Esophagus mucosa (tissue), 1 donor: ENCODE measurements at regions not wholly inside any gene's neighbourhood (a gene's known extent, or its start where the extent isn't known, plus 50 kb on each side); places are given as distances from the start of the nearest gene placed in this dataset.

Experiments used
- ATAC-seq: fragments of 200-7000 bp; cut with Tn5 transposase; one replicate; pipeline ENCODE4 v1.9.1; 2020
- donor health status: DM: yes; HTN: yes; CAD: no.

DNA sequence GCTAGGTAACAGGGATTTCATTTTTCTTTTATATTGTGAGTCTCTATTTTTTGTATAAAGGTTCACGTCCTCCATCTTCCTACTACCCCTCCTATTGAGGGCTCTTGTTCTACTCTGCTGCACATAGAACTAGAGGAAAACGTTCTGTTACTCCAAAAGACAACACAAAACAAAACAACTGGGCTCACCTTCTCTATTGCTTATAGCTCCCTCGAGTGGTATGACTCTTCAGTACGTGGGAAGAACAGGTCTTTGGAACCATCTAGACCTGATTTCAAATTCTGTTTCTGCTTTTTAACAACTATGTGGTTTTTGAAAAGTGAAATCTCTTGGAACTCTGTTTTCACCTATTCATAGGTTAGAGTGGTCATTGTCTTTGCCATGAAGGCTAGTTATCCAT is 515.3 kb downstream of the SOX2 start:
- no peak for ATAC-seq

DNA sequence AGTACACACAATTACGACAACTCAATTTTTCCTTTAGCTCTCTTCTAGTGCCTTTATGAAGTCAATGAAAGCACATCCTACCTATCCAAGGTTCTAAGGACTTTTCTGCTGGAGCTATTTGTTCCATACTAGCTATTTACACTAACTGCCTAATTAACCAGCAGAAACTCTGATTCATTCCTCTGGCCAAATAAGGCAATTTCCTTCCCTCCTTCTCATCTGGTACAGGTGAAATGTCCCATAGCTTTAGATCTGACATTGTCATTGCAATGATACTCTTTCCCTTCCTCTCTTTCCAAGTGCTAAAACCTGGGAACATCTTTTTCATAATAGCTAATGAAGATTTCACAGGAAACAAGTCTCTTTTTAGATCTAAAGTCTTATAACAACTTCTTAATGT is 521.7 kb downstream of the SOX2 start:
- no peak for ATAC-seq

- ATAC-seq, result no peak
Observed at GRCh38 chr3:182233957-182234356, 522.2 kb downstream of the SOX2 start.

DNA sequence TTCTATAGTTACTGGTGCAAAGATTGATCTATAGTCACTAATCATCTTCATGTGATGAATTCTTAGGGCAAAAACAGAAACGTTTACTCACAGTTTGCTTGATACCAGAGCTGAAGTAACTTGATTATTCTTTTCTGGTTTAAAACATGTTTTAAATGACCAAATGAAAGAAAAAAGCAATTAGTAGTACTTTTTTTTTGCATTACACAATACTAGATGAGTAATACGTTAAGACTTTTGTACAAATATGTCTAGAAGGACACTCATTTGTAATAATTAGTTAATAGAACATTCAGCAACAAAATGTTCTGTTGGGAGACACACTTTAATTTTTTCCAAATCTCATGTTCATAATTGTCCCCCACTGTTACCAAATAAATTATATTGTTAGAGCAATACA is 523.2 kb downstream of the SOX2 start:
- no peak for ATAC-seq

- no peak for ATAC-seq
Observed at GRCh38 chr3:182235504-182235903, 523.8 kb downstream of the SOX2 start.

DNA sequence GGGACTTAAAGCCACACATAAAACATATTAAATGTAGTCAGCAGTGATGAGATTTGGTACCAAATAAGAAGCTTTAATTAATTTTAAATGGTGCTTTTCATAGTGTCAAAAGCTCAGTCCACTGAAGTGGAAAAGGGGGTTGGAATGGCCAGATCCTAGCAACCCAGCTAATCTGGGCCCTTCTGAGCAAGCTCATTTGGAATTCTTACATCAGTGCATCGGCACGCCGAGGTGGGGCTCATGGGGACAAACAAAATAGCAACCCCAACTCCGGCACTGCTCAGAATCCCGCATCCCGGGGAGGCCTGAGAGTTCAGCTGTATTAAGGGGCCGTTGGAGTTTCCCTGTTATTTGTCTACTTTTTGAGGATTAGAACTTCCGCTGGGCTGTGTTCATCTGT is 526.4 kb downstream of the SOX2 start:
- ATAC-seq, result no peak

DNA sequence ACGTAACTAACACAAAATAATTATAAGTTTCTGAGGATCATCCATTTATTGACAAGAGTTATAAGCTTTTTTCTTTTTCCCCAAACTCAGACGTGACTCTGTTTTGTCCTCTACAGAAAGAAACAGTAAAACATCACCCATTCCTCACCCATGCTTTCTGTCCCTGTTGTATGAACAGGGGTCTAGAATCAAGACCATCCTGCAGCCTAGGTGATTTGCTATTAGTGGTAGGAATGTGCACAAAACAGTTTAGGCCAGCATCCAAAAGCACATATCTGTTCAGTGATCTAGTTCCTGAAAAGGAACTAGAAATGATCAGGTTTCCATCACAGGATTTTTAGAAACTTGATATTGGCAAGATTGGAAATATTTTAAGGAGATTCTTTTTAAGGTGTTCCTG is 527.6 kb downstream of the SOX2 start:
- no peak for ATAC-seq

DNA sequence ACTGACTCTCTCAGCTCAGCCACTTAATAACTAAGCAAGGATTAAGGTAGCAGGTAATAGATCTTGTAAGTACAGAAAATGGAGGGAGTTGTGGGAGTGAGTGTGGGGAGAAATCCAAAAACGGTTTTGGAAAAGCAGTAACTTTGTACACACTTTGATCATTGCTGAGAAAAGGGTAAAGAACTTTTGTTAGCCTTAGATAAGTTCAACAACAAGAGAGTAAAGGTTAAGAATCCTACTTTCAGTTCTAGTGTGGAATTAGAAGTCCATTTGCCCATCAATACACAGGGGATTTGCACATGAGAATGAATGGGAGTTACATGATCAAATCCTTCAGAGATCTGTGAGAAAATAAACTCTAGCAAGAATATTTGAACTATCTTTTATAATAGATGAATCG is 528.7 kb downstream of the SOX2 start:
- ATAC-seq, result no peak

DNA sequence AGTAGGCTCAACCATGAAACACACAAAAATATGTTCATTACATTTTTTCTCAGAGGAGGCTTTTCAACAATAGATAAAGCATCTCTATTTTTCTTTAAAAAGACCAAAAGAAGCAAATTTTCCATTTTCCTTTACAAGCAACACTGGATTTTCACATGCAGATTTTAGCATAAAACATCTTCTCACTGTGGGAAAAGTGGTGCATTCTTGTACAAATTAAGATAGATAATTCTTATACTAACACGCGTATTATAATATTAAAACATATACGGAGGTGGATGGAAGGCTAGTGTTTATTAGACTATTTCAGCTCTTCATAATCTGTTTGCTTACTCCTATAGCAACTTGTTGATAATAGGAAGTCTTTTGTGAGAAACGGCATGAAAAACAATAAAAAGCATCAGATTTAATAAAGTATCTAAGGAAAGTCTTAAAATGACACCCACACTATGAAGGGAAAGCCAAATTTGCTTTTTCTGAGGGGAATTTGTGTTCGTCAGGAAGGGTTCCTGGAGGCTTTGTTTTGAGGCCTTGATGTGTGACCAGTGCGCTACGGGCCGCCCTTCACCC is 529.6 kb downstream of the SOX2 start:
- no peak for ATAC-seq

- ATAC-seq, result no peak
Observed at GRCh38 chr3:182241766-182242488, 530.2 kb downstream of the SOX2 start.

- ATAC-seq, result no peak
Observed at GRCh38 chr3:182242489-182242942, 530.8 kb downstream of the SOX2 start.

DNA sequence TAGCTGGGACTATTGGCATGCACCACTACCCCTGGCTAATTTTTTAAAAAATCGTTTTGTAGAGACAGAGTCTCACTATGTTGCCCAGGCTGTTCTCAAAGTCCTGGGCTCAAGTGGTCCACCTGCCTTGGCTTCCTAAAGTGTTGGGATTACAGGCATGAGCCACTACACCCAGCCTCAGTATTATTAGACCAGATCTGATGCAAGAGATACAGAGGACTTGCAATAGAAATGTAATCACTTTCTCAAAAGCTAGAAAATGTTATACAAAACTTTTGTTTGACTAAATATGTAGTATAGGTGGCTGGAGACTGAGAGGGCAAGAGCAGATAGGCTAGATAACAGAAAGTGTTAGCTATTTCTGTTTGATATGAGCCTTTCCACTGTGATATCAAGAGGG is 531.9 kb downstream of the SOX2 start:
- no peak for ATAC-seq

GRCh38 chr3:182244222-182244971 is 532.7 kb downstream of the SOX2 start:
- no peak for ATAC-seq

DNA sequence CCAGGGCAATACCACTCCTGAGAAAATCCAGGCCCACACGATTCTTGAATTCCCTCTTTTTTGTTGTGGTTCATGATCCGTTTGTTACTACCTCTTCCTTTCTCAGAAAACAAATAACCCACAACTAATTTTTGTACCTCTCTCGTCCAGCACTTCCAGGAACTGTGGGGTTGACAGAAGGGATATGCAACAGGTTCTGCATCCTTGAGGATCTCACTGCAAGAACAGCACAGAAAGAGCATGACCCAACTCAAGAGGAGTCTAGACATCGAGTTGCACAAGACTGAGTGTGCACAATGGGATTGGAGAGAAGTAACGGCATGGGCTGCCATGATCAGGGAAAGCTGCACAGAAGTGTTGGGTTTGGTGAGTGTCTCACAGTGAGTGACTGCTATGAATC is 533.3 kb downstream of the SOX2 start:
- ATAC-seq, result no peak

DNA sequence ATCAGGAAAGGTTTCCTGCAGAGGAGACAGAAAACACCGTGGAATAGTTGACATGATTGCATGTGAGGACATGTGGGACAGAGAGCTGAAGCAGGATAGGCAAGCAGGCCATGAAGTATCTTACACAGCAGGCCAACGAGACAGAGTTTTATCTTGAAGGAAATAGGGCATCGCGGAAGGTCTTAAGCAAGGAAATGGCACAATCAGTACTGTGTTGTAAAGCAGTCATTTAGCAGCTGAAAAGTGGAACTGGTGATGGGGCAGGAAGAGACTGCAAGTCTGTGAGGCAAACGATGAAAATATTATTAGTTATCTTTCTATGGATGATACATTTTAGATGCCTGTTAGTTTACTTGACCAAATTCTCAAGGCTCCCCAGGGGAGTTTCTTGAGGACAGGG is 535.1 kb downstream of the SOX2 start:
- no peak for ATAC-seq

DNA sequence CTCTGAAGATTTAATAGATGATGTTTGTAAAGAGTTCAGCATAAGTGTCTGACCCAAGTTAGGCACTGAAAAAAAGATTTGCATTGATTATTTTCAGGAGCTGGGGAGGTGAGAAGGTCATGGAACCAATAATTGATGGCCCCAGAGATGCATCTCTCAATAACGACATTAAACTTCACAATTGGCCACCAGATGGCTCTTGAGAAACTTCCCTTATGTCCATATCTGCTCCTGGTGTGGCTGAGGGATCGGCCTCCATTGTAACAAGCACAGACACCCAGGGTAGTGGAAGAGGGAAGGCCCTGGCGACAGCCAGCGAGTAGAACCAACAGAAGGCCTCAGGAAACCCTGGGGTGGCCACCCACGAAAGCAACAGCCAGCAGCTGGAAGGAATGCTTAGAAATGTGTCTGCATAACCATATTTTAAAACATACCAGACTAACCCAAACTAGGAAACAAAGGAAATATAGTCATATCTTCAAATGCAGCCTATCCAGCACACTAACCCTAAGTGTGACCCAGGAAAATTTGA is 536.7 kb downstream of the SOX2 start:
- no peak for ATAC-seq

- ATAC-seq, result no peak
Observed at GRCh38 chr3:182252802-182253201, 540.5 kb upstream of the ATP11B start.

DNA sequence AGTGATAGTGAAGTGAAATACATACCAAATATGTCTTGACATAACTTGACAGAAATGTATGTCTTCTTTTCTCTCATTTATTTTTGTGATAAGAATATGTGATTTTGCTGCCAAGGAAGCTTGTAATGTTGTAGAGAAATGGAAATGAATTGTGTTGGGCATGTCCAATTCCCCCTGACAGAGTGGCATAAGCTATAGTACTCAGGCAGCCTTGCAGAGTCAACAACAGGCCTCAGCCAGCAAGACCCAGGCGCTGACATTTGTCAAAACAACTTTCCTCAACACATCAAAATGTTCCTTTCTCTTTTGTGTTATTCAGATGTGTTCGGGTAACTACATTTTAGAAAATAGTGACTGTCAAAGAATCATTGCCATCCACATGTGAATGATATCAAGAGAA is 538.1 kb upstream of the ATP11B start:
- ATAC-seq, result no peak

GRCh38 chr3:182257361-182257760 is 535.9 kb upstream of the ATP11B start:
- ATAC-seq, result no peak

GRCh38 chr3:182258538-182259177 is 534.6 kb upstream of the ATP11B start:
- peak; percentile 60 for ATAC-seq

DNA sequence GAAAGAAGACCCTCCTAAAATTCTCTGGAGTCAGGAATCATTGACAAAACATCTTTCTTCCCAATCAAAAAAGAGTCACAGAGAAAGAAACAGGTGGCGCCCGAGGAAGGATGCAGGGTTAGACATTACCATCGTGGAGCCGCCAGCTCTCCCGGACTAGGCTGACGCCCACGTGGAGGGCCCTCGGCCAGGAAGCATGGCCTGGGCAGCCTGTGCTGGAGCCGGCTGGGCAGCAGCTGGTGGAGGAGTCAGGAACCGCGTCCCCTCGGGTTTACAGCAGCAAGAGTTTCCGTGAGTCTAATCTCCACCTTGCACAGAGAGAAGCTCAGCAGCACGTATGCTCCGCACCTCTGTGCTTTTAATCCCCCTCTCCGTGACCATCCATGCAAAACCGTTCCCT is 533.7 kb upstream of the ATP11B start:
- no peak for ATAC-seq

DNA sequence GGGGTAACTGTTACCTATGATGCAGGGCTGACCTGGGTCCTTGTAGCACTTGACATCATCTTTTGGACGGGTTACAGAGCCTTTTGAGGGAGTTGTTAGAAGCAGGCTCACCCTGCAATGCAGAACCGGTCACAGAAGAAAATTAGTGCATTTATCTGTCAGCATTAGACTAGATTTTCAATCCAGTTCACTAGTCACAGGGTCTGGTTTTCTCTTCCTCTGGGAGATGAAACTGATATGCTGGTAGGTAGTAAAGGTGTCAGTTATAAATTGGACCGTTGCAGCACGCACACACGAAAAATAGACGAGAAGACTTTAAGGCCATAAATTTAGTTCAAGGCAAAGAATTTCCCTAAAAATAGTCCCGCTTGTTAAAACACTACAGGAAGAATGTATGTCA is 532.3 kb upstream of the ATP11B start:
- no peak for ATAC-seq

DNA sequence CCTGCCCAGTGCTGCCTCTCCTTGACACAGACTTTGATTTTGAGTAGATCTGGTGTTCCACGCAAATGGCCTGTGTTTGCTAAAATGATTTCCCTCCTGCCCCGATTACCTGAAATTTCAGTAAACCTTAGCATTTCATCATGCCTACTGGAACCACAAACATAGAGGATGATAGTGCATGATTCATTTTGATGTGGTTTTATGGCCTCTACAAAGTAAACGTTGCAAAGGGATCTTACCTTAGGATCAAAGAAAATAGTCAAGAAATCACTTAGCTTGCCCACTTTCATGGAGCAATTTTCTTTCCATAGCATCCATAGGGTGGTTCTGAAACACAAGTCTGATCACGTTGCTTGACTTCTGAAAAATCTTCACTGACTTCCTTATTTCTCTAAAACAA is 524.6 kb upstream of the ATP11B start:
- ATAC-seq, result no peak
